GM12892 (cell line): ENCODE measurements at regions not wholly inside any gene's neighbourhood (a gene's known extent, or its start where the extent isn't known, plus 50 kb on each side); places are given as distances from the start of the nearest gene placed in this dataset.

ENCODE experiments used
- POLR2A ChIP-seq: IDR thresholded peaks from 2 replicates; pipeline ENCODE4 v1.6.1; 2011; ENCODE audit warnings: low read depth, low read length, control low read depth
- POLR2AphosphoS5 ChIP-seq: IDR thresholded peaks from 2 replicates; pipeline ENCODE4 v1.6.1; 2011; ENCODE audit warnings: low read depth, low read length, control low read depth
- TAF1 ChIP-seq: IDR thresholded peaks from 2 replicates; pipeline ENCODE4 v1.6.1; 2011; ENCODE audit warnings: low read depth, mild to moderate bottlenecking, control low read depth, low read length, borderline replicate concordance

- TF ChIP-seq POLR2A (no peak), POLR2AphosphoS5 (no peak), TAF1 (no peak)
Observed at GRCh38 chr5:39518516-39518915, 93.7 kb upstream of the DAB2 start.
